Muscle layer of colon (tissue), 2 donors: ENCODE measurements at regions not wholly inside any gene's neighbourhood (a gene's known extent, or its start where the extent isn't known, plus 50 kb on each side); places are given as distances from the start of the nearest gene placed in this dataset.

Experiments
- H3K27ac ChIP-seq: one replicate; pipeline ENCODE4 v1.7.0; 2013; ENCODE audit warnings: low read depth, mild to moderate bottlenecking, low read length, moderate library complexity
- H3K27me3 ChIP-seq, 2 donors: one replicate each; pipeline ENCODE4 v1.7.0; 2013; ENCODE audit warnings: low read length in 2 of 2, mild to moderate bottlenecking in 2 of 2; ENCODE audit not compliant: insufficient read depth in 2 of 2, control insufficient read depth in 1 of 2
- H3K36me3 ChIP-seq: one replicate; pipeline ENCODE4 v1.7.0; 2013; ENCODE audit warnings: mild to moderate bottlenecking, low read length; ENCODE audit not compliant: insufficient read depth
- H3K4me1 ChIP-seq: one replicate; pipeline ENCODE4 v1.7.0; 2013; ENCODE audit warnings: mild to moderate bottlenecking, low read length; ENCODE audit not compliant: insufficient read depth
- H3K4me3 ChIP-seq, 2 donors: one replicate each; pipeline ENCODE4 v1.7.0; 2013; ENCODE audit warnings: low read length in 2 of 2, low read depth in 1 of 2, mild to moderate bottlenecking in 1 of 2, moderate library complexity in 1 of 2
- H3K9ac ChIP-seq: one replicate; pipeline ENCODE4 v1.7.0; 2013; ENCODE audit warnings: low read length
- H3K9me3 ChIP-seq: one replicate; pipeline ENCODE4 v1.7.0; 2013; ENCODE audit warnings: mild to moderate bottlenecking, low read length
- donor health status: abdominal sarcoma.
- donor health status: Adenocarcinoma of cecum.

- H3K4me1 ChIP-seq, result peaks cover 78% of the 10 kb centered on the region
Measured at GRCh38 chr12:123046431-123046830, 66.0 kb downstream of the ARL6IP4 start.

GRCh38 chr12:123045678-123046077, 65.2 kb downstream of the ARL6IP4 start:
- H3K9ac ChIP-seq, result no peak overlapping the region
- H3K4me3 ChIP-seq, result no peak overlapping the region
- H3K27me3 ChIP-seq, result no peaks in the 10 kb centered on the region
- no peaks in the 10 kb centered on the region for H3K9me3 ChIP-seq
- no peaks in the 10 kb centered on the region for H3K36me3 ChIP-seq
- peaks cover 70% of the 10 kb centered on the region for H3K4me1 ChIP-seq
- H3K27ac ChIP-seq, result no peak overlapping the region

More at GRCh38 chr12:123046431-123046830, 66.0 kb downstream of the ARL6IP4 start:
- no peak overlapping the region for H3K27ac ChIP-seq
- H3K9me3 ChIP-seq, result no peaks in the 10 kb centered on the region
- H3K27me3 ChIP-seq, result no peaks in the 10 kb centered on the region
- H3K4me3 ChIP-seq, result no peak overlapping the region
- H3K36me3 ChIP-seq, result no peaks in the 10 kb centered on the region
- H3K9ac ChIP-seq, result no peak overlapping the region

GRCh38 chr12:123044351-123044750, 63.9 kb downstream of the ARL6IP4 start:
- H3K27ac ChIP-seq, result peak overlapping the region; percentile 41
- H3K9ac ChIP-seq, result no peak overlapping the region
- no peaks in the 10 kb centered on the region for H3K36me3 ChIP-seq
- H3K27me3 ChIP-seq, result no peaks in the 10 kb centered on the region
- no peaks in the 10 kb centered on the region for H3K9me3 ChIP-seq
- peaks cover 57% of the 10 kb centered on the region for H3K4me1 ChIP-seq
- no peak overlapping the region for H3K4me3 ChIP-seq

GRCh38 chr12:123043536-123044001, 63.1 kb downstream of the ARL6IP4 start:
- Histone ChIP-seq H3K9me3 (no peaks in the 10 kb centered on the region), H3K27me3 (no peaks in the 10 kb centered on the region), H3K36me3 (no peaks in the 10 kb centered on the region), H3K4me3 (no peak overlapping the region), H3K4me1 (peaks cover 53% of the 10 kb centered on the region), H3K9ac (no peak overlapping the region), H3K27ac (peak overlapping the region; percentile 41)

GRCh38 chr12:123042833-123043232, 62.4 kb downstream of the ARL6IP4 start:
- Histone ChIP-seq H3K36me3 (no peaks in the 10 kb centered on the region), H3K9me3 (no peaks in the 10 kb centered on the region), H3K27ac (no peak overlapping the region), H3K9ac (peak overlapping the region; percentile 24), H3K27me3 (no peaks in the 10 kb centered on the region), H3K4me1 (peaks cover 53% of the 10 kb centered on the region), H3K4me3 (no peak overlapping the region)

- Histone ChIP-seq H3K27ac (no peak overlapping the region), H3K4me1 (peaks cover 53% of the 10 kb centered on the region), H3K27me3 (no peaks in the 10 kb centered on the region), H3K4me3 (no peak overlapping the region), H3K9me3 (no peaks in the 10 kb centered on the region), H3K9ac (peak overlapping the region; percentile 24), H3K36me3 (no peaks in the 10 kb centered on the region)
Measured at GRCh38 chr12:123041811-123042655, 61.6 kb downstream of the ARL6IP4 start.

- Histone ChIP-seq H3K27ac (no peak overlapping the region), H3K36me3 (no peaks in the 10 kb centered on the region), H3K9me3 (no peaks in the 10 kb centered on the region), H3K4me1 (peaks cover 45% of the 10 kb centered on the region), H3K4me3 (no peak overlapping the region), H3K9ac (no peak overlapping the region), H3K27me3 (no peaks in the 10 kb centered on the region)
Measured at GRCh38 chr12:123041042-123041531, 60.6 kb downstream of the ARL6IP4 start.

- H3K4me1 ChIP-seq, result peaks cover 35% of the 10 kb centered on the region
- H3K4me3 ChIP-seq, result no peak overlapping the region
- no peak overlapping the region for H3K27ac ChIP-seq
- no peaks in the 10 kb centered on the region for H3K36me3 ChIP-seq
- H3K9me3 ChIP-seq, result no peaks in the 10 kb centered on the region
- H3K9ac ChIP-seq, result no peak overlapping the region
- H3K27me3 ChIP-seq, result no peaks in the 10 kb centered on the region
Measured at GRCh38 chr12:123040106-123040505, 59.6 kb downstream of the ARL6IP4 start.

- H3K9ac ChIP-seq, result no peak overlapping the region
- H3K27me3 ChIP-seq, result no peaks in the 10 kb centered on the region
- peaks cover 4% of the 10 kb centered on the region for H3K36me3 ChIP-seq
- no peak overlapping the region for H3K27ac ChIP-seq
- no peak overlapping the region for H3K4me3 ChIP-seq
- peaks cover 24% of the 10 kb centered on the region for H3K4me1 ChIP-seq
- no peaks in the 10 kb centered on the region for H3K9me3 ChIP-seq
Measured at GRCh38 chr12:123038966-123039365, 58.5 kb downstream of the ARL6IP4 start.

- H3K4me1 ChIP-seq, result peaks cover 19% of the 10 kb centered on the region
Measured at GRCh38 chr12:123038486-123038885, 58.0 kb downstream of the ARL6IP4 start.

GRCh38 chr12:123037791-123038190, 57.3 kb downstream of the ARL6IP4 start:
- no peak overlapping the region for H3K4me3 ChIP-seq
- no peaks in the 10 kb centered on the region for H3K9me3 ChIP-seq

More at GRCh38 chr12:123038486-123038885, 58.0 kb downstream of the ARL6IP4 start:
- no peak overlapping the region for H3K27ac ChIP-seq
- H3K9me3 ChIP-seq, result no peaks in the 10 kb centered on the region
- no peaks in the 10 kb centered on the region for H3K27me3 ChIP-seq
- no peak overlapping the region for H3K4me3 ChIP-seq
- peaks cover 9% of the 10 kb centered on the region for H3K36me3 ChIP-seq
- H3K9ac ChIP-seq, result no peak overlapping the region

More at GRCh38 chr12:123037791-123038190, 57.3 kb downstream of the ARL6IP4 start:
- no peak overlapping the region for H3K27ac ChIP-seq
- H3K27me3 ChIP-seq, result no peaks in the 10 kb centered on the region
- peaks cover 15% of the 10 kb centered on the region for H3K36me3 ChIP-seq
- no peak overlapping the region for H3K9ac ChIP-seq
- H3K4me1 ChIP-seq, result peaks cover 12% of the 10 kb centered on the region
